HUES6 (cell line): ENCODE measurements at regions not wholly inside any gene's neighbourhood (a gene's known extent, or its start where the extent isn't known, plus 50 kb on each side); places are given as distances from the start of the nearest gene placed in this dataset.
"Not testable (repeated sequence)": the region's sequence is repeated elsewhere in the genome, so short reads cannot be mapped to it uniquely, and the experiment has no call there.

Experiments
- H3K27ac ChIP-seq: 2 replicates; pipeline ENCODE4 v1.7.0; 2013; ENCODE audit warnings: low read depth, mild to moderate bottlenecking, low read length, inconsistent platforms
- H3K27me3 ChIP-seq: 2 replicates; pipeline ENCODE4 v1.6.1; 2013; ENCODE audit warnings: low read length; ENCODE audit not compliant: control insufficient read depth, insufficient read depth
- H3K36me3 ChIP-seq: 2 replicates; pipeline ENCODE4 v1.6.1; 2013; ENCODE audit warnings: low read length; ENCODE audit not compliant: control insufficient read depth, insufficient read depth
- H3K4me1 ChIP-seq: 2 replicates; pipeline ENCODE4 v1.6.1; 2013; ENCODE audit warnings: low read length; ENCODE audit not compliant: control insufficient read depth, insufficient read depth
- H3K4me3 ChIP-seq: 2 replicates; pipeline ENCODE4 v1.5.1; 2013; ENCODE audit warnings: low read depth, low read length
- H3K9ac ChIP-seq: one replicate; pipeline ENCODE4 v1.6.1; 2013; ENCODE audit warnings: mild to moderate bottlenecking, low read length
- H3K9me3 ChIP-seq: 2 replicates; pipeline ENCODE4 v1.6.1; 2013; ENCODE audit warnings: low read depth, low read length; ENCODE audit not compliant: control insufficient read depth, insufficient read depth

GRCh38 chr4:155445306-155445705 lies 68.5 kb upstream of the MAP9 start:
- Histone ChIP-seq H3K4me1 (peaks cover 4% of the 10 kb centered on the region; the same call in 1 of the 2 replicates), H3K4me3 (no peak overlapping the region), H3K9ac (no peak overlapping the region), H3K36me3 (no peaks in the 10 kb centered on the region), H3K9me3 (no peaks in the 10 kb centered on the region), H3K27me3 (peaks cover 35% of the 10 kb centered on the region), H3K27ac (no peak overlapping the region)

- H3K27ac ChIP-seq = no peak overlapping the region
Measured at GRCh38 chr4:155444721-155445120, 68.0 kb upstream of the MAP9 start.

GRCh38 chr4:155442267-155443105 lies 65.7 kb upstream of the MAP9 start:
- Histone ChIP-seq H3K4me1 (peaks cover 4% of the 10 kb centered on the region; the same call in 1 of the 2 replicates), H3K9ac (no peak overlapping the region), H3K27me3 (peaks cover 46% of the 10 kb centered on the region), H3K4me3 (no peak overlapping the region), H3K27ac (no peak overlapping the region), H3K9me3 (no peaks in the 10 kb centered on the region), H3K36me3 (no peaks in the 10 kb centered on the region)

More at GRCh38 chr4:155444721-155445120, 68.0 kb upstream of the MAP9 start:
- Histone ChIP-seq H3K4me3 (no peak overlapping the region), H3K9me3 (no peaks in the 10 kb centered on the region), H3K9ac (no peak overlapping the region), H3K27me3 (peaks cover 40% of the 10 kb centered on the region), H3K4me1 (peaks cover 4% of the 10 kb centered on the region; the same call in 1 of the 2 replicates), H3K36me3 (no peaks in the 10 kb centered on the region)

- Histone ChIP-seq H3K27ac (no peak overlapping the region), H3K9ac (no peak overlapping the region), H3K9me3 (no peaks in the 10 kb centered on the region), H3K36me3 (no peaks in the 10 kb centered on the region), H3K27me3 (peaks cover 54% of the 10 kb centered on the region), H3K4me3 (no peak overlapping the region), H3K4me1 (peaks cover 4% of the 10 kb centered on the region; the same call in 1 of the 2 replicates)
Measured at GRCh38 chr4:155441475-155441874, 64.7 kb upstream of the MAP9 start.

- H3K4me1 ChIP-seq, H3K36me3 ChIP-seq, H3K4me3 ChIP-seq, H3K9me3 ChIP-seq, H3K27ac ChIP-seq, H3K9ac ChIP-seq: not testable (repeated sequence)
- H3K27me3 ChIP-seq = peaks cover 67% of the 10 kb centered on the region
Measured at GRCh38 chr4:155439760-155440159, 63.0 kb upstream of the MAP9 start.

GRCh38 chr4:155434904-155435303 lies 58.1 kb upstream of the MAP9 start:
- Histone ChIP-seq H3K9ac (no peak overlapping the region), H3K27me3 (peaks cover 79% of the 10 kb centered on the region), H3K4me3 (no peak overlapping the region), H3K4me1 (no peaks in the 10 kb centered on the region), H3K36me3 (no peaks in the 10 kb centered on the region), H3K9me3 (peaks cover 5% of the 10 kb centered on the region; the same call in 1 of the 2 replicates), H3K27ac (no peak overlapping the region)

GRCh38 chr4:155434366-155434765 lies 57.6 kb upstream of the MAP9 start:
- H3K9me3 ChIP-seq = peaks cover 5% of the 10 kb centered on the region; the same call in 1 of the 2 replicates
- no peaks in the 10 kb centered on the region for H3K4me1 ChIP-seq
- no peaks in the 10 kb centered on the region for H3K36me3 ChIP-seq
- no peak overlapping the region for H3K9ac ChIP-seq
- peaks cover 84% of the 10 kb centered on the region for H3K27me3 ChIP-seq
- no peak overlapping the region for H3K27ac ChIP-seq
- H3K4me3 ChIP-seq = no peak overlapping the region

- peaks cover 5% of the 10 kb centered on the region; the same call in 1 of the 2 replicates for H3K9me3 ChIP-seq
- no peak overlapping the region for H3K27ac ChIP-seq
- peaks cover 89% of the 10 kb centered on the region for H3K27me3 ChIP-seq
Measured at GRCh38 chr4:155433636-155434360, 57.0 kb upstream of the MAP9 start.

GRCh38 chr4:155430895-155431795 lies 54.4 kb upstream of the MAP9 start:
- H3K4me3 ChIP-seq = no peak overlapping the region
- H3K9me3 ChIP-seq = peaks cover 14% of the 10 kb centered on the region

More at GRCh38 chr4:155433636-155434360, 57.0 kb upstream of the MAP9 start:
- Histone ChIP-seq H3K9ac (no peak overlapping the region), H3K4me3 (no peak overlapping the region), H3K36me3 (no peaks in the 10 kb centered on the region), H3K4me1 (no peaks in the 10 kb centered on the region)

GRCh38 chr4:155428128-155428527 lies 51.4 kb upstream of the MAP9 start:
- H3K27ac ChIP-seq = no peak overlapping the region
- no peaks in the 10 kb centered on the region for H3K36me3 ChIP-seq
- no peak overlapping the region for H3K4me3 ChIP-seq
- peaks cover 19% of the 10 kb centered on the region for H3K9me3 ChIP-seq
- peaks cover 97% of the 10 kb centered on the region for H3K27me3 ChIP-seq
- H3K4me1 ChIP-seq = peaks cover 4% of the 10 kb centered on the region; the same call in 1 of the 2 replicates
- no peak overlapping the region for H3K9ac ChIP-seq

More at GRCh38 chr4:155430895-155431795, 54.4 kb upstream of the MAP9 start:
- Histone ChIP-seq H3K9ac (no peak overlapping the region), H3K27me3 (peaks cover 98% of the 10 kb centered on the region), H3K4me1 (peaks cover 4% of the 10 kb centered on the region; the same call in 1 of the 2 replicates), H3K36me3 (no peaks in the 10 kb centered on the region), H3K27ac (no peak overlapping the region)
